Type B pancreatic cell (in vitro differentiated cells): ENCODE measurements at regions not wholly inside any gene's neighbourhood (a gene's known extent, or its start where the extent isn't known, plus 50 kb on each side); places are given as distances from the start of the nearest gene placed in this dataset.

Source experiments
- DNase-seq: peaks from one replicate; pipeline ENCODE4 v3.0.0; 2021; ENCODE audit warnings: mixed read lengths; ENCODE audit not compliant: unreplicated experiment; ENCODE audit errors: extremely low spot score
- H3K27ac Mint-ChIP-seq: 2 replicates; pipeline ENCODE4 v1.8.0; 2021; ENCODE audit warnings: mild to moderate bottlenecking, mixed read lengths
- H3K27me3 Mint-ChIP-seq: 2 replicates; pipeline ENCODE4 v1.8.0; 2021; ENCODE audit warnings: mixed read lengths
- H3K36me3 Mint-ChIP-seq: 2 replicates; pipeline ENCODE4 v1.8.0; 2021; ENCODE audit warnings: mixed read lengths
- H3K4me1 Mint-ChIP-seq: one replicate; pipeline ENCODE4 v1.8.0; 2021; ENCODE audit warnings: mixed read lengths; ENCODE audit not compliant: unreplicated experiment
- H3K4me3 Mint-ChIP-seq: 2 replicates; pipeline ENCODE4 v1.8.0; 2021; ENCODE audit warnings: mild to moderate bottlenecking, mixed read lengths
- H3K9me3 Mint-ChIP-seq: 2 replicates; pipeline ENCODE4 v1.8.0; 2021; ENCODE audit warnings: mixed read lengths
- CTCF ChIP-seq: fragments of 200-600 bp; sonication (generic); conservative IDR thresholded peaks from 2 replicates; pipeline ENCODE4 v1.5.0; 2021; ENCODE audit warnings: antibody characterized with exemption, mild to moderate bottlenecking

- Mint-ChIP-seq H3K27ac (no peak overlapping the region), H3K9me3 (no peaks in the 10 kb centered on the region), H3K4me3 (no peak overlapping the region), H3K4me1 (peaks cover 17% of the 10 kb centered on the region), H3K27me3 (no peaks in the 10 kb centered on the region), H3K36me3 (no peaks in the 10 kb centered on the region)
- no peak for DNase-seq
- TF ChIP-seq CTCF = no peak
These were observed 250.8 kb upstream of the TGFBR2 start for GRCh38 chr3:30355622-30356021.

GRCh38 chr3:30356866-30357753 is 249.3 kb upstream of the TGFBR2 start:
- DNase-seq = no peak
- TF ChIP-seq CTCF = no peak
- no peak overlapping the region for H3K4me3 Mint-ChIP-seq
- no peak overlapping the region for H3K27ac Mint-ChIP-seq
- H3K36me3 Mint-ChIP-seq = no peaks in the 10 kb centered on the region
- H3K27me3 Mint-ChIP-seq = no peaks in the 10 kb centered on the region
- H3K9me3 Mint-ChIP-seq = no peaks in the 10 kb centered on the region
- peaks cover 17% of the 10 kb centered on the region for H3K4me1 Mint-ChIP-seq

GRCh38 chr3:30357897-30358296 is 248.5 kb upstream of the TGFBR2 start:
- H3K27ac Mint-ChIP-seq = no peak overlapping the region
- H3K9me3 Mint-ChIP-seq = no peaks in the 10 kb centered on the region
- peaks cover 17% of the 10 kb centered on the region for H3K4me1 Mint-ChIP-seq
- DNase-seq = no peak
- no peaks in the 10 kb centered on the region for H3K27me3 Mint-ChIP-seq
- no peak for TF ChIP-seq CTCF
- no peak overlapping the region for H3K4me3 Mint-ChIP-seq
- no peaks in the 10 kb centered on the region for H3K36me3 Mint-ChIP-seq

GRCh38 chr3:30358871-30359270 is 247.5 kb upstream of the TGFBR2 start:
- no peak overlapping the region for H3K27ac Mint-ChIP-seq
- no peak for TF ChIP-seq CTCF
- H3K4me3 Mint-ChIP-seq = no peak overlapping the region
- H3K4me1 Mint-ChIP-seq = peaks cover 17% of the 10 kb centered on the region
- H3K9me3 Mint-ChIP-seq = no peaks in the 10 kb centered on the region
- H3K27me3 Mint-ChIP-seq = no peaks in the 10 kb centered on the region
- H3K36me3 Mint-ChIP-seq = no peaks in the 10 kb centered on the region
- DNase-seq = no peak

- H3K4me3 Mint-ChIP-seq = no peak overlapping the region
- H3K36me3 Mint-ChIP-seq = no peaks in the 10 kb centered on the region
- DNase-seq = no peak
These were observed 237.4 kb upstream of the TGFBR2 start for GRCh38 chr3:30368978-30369377.

More at GRCh38 chr3:30368978-30369377, 237.4 kb upstream of the TGFBR2 start:
- TF ChIP-seq CTCF = no peak
- Mint-ChIP-seq H3K27me3 (no peaks in the 10 kb centered on the region), H3K27ac (no peak overlapping the region), H3K4me1 (peaks cover 31% of the 10 kb centered on the region), H3K9me3 (peaks cover 5% of the 10 kb centered on the region)
